ENCODE measurements at regions not wholly inside any gene's neighbourhood (a gene's known extent, or its start where the extent isn't known, plus 50 kb on each side); places are given as distances from the start of the nearest gene placed in this dataset.

DNA sequence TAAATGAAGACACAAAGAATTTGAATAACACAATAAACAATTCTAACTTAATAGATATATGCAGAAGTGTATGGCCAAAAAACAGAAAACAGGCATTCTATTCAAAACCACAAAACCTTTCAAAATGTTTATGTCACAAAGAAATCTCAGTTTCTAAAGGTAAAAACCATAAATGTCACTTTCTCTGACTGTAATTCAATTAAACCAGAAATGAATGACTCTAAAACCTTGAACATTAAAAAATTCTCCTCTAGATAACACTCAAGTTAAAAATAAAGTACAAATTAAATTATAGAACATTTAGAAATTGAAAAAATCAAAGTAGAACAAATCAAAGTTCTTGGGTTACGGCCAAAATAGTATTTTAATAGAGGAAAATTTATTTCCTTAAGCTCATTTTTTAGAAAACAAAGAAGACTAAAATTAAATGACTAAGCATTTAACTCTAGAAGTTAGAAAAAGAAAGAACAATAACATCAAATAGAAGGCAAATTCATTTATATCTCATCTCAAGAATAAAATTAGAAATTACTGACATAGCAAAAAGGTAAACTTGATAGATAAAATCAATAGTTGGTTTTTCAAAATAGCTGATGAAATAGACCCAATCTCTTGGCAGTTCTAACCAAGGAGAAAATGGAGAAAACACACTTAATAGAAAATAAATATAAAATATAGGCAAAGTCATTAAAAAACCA is 198.8 kb downstream of the TEX36 start:
- Histone ChIP-seq H3K4me3 (ENCODE audit: control insufficient read depth in 2 of 3, extremely low read depth in 1 of 3, insufficient read depth in 2 of 3, low read depth in 1 of 3, low read length in 3 of 3) (no peak overlapping the region), H4K20me1 (ENCODE audit: control insufficient read depth, extremely low read depth, insufficient read depth, low read length) (no peaks in the 10 kb centered on the region), H3K9me1 (ENCODE audit: control insufficient read depth, extremely low read depth, insufficient read depth, low read length) (no peaks in the 10 kb centered on the region), H2AFZ (ENCODE audit: control insufficient read depth, low read length) (no peak overlapping the region), H3K36me3 (ENCODE audit: control insufficient read depth in 2 of 2, extremely low read depth in 1 of 2, insufficient read depth in 2 of 2, low read length in 2 of 2) (no peaks in the 10 kb centered on the region), H3K4me1 (ENCODE audit: control insufficient read depth, extremely low read depth, insufficient read depth, low read length) (peaks cover 5% of the 10 kb centered on the region), H3K27me3 (ENCODE audit: control insufficient read depth, extremely low read depth, insufficient read depth, low read length) (peaks cover 3% of the 10 kb centered on the region), H3K4me2 (ENCODE audit: control insufficient read depth, extremely low read depth, insufficient read depth, low read depth, low read length) (no peak overlapping the region), H3K9me3 (ENCODE audit: control insufficient read depth, low read depth, low read length) (no peaks in the 10 kb centered on the region), H3K27ac (ENCODE audit: control insufficient read depth, insufficient read depth, low read length) (no peak overlapping the region), H3K9ac (ENCODE audit: control insufficient read depth, extremely low read depth, insufficient read depth, low read length) (no peak overlapping the region), H3K79me2 (ENCODE audit: control insufficient read depth, insufficient read depth, low read length) (no peaks in the 10 kb centered on the region)
- TF ChIP-seq EZH2 (IDR thresholded peaks at IDR 0.05; ENCODE audit: low read length), result no peak
- TF ChIP-seq, protein P1, sequence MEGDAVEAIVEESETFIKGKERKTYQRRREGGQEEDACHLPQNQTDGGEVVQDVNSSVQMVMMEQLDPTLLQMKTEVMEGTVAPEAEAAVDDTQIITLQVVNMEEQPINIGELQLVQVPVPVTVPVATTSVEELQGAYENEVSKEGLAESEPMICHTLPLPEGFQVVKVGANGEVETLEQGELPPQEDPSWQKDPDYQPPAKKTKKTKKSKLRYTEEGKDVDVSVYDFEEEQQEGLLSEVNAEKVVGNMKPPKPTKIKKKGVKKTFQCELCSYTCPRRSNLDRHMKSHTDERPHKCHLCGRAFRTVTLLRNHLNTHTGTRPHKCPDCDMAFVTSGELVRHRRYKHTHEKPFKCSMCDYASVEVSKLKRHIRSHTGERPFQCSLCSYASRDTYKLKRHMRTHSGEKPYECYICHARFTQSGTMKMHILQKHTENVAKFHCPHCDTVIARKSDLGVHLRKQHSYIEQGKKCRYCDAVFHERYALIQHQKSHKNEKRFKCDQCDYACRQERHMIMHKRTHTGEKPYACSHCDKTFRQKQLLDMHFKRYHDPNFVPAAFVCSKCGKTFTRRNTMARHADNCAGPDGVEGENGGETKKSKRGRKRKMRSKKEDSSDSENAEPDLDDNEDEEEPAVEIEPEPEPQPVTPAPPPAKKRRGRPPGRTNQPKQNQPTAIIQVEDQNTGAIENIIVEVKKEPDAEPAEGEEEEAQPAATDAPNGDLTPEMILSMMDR (optimal IDR thresholded peaks at IDR 0.05 in 1 of 3, IDR thresholded peaks at IDR 0.05 in 1 of 3, conservative IDR thresholded peaks at IDR 0.05 in 1 of 3; ENCODE audit: extremely low read depth in 1 of 3, insufficient read depth in 2 of 3, low read length in 3 of 3), result no peak
- DNase-seq (ENCODE audit: low read depth, low spot score) (no peak), FAIRE-seq (no peak)
- dilution Hi-C loops (cut with MboI; ENCODE audit: extremely low pct_ligation_motif_present, low sequenced_read_pairs), result no loop called here

DNA sequence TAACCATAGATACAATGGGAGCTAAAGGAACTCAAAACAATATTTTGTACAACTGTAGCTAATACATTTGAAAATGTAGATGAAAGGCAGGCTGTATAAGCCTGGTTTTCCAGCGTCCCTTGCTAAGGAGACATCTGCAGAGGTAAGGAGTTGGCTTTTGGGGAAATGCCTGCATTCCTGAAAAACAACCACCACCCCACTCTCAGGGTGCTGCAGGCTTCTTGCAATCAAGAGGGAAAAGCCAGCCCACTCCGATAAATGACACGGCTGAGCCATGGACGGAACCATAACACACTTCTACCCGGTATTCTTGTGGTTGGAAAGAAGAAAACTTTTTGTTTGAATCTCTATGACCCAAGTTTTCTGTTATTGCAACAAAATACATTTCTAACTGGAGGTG is 200.3 kb downstream of the TEX36 start:
- dilution Hi-C loops (cut with MboI; ENCODE audit: extremely low pct_ligation_motif_present, low sequenced_read_pairs), result no loop called here
- no peak for FAIRE-seq

More for the DNA sequence above, 200.3 kb downstream of the TEX36 start:
- Histone ChIP-seq H3K4me3 (ENCODE audit: control insufficient read depth in 2 of 3, extremely low read depth in 1 of 3, insufficient read depth in 2 of 3, low read depth in 1 of 3, low read length in 3 of 3) (no peak overlapping the region), H3K4me1 (ENCODE audit: control insufficient read depth, extremely low read depth, insufficient read depth, low read length) (peaks cover 11% of the 10 kb centered on the region), H3K27me3 (ENCODE audit: control insufficient read depth, extremely low read depth, insufficient read depth, low read length) (peaks cover 3% of the 10 kb centered on the region), H3K79me2 (ENCODE audit: control insufficient read depth, insufficient read depth, low read length) (no peaks in the 10 kb centered on the region), H3K9me1 (ENCODE audit: control insufficient read depth, extremely low read depth, insufficient read depth, low read length) (no peaks in the 10 kb centered on the region), H3K36me3 (ENCODE audit: control insufficient read depth in 2 of 2, extremely low read depth in 1 of 2, insufficient read depth in 2 of 2, low read length in 2 of 2) (no peaks in the 10 kb centered on the region), H3K27ac (ENCODE audit: control insufficient read depth, insufficient read depth, low read length) (no peak overlapping the region), H3K9ac (ENCODE audit: control insufficient read depth, extremely low read depth, insufficient read depth, low read length) (no peak overlapping the region), H3K4me2 (ENCODE audit: control insufficient read depth, extremely low read depth, insufficient read depth, low read depth, low read length) (no peak overlapping the region), H2AFZ (ENCODE audit: control insufficient read depth, low read length) (no peak overlapping the region), H4K20me1 (ENCODE audit: control insufficient read depth, extremely low read depth, insufficient read depth, low read length) (no peaks in the 10 kb centered on the region), H3K9me3 (ENCODE audit: control insufficient read depth, low read depth, low read length) (no peaks in the 10 kb centered on the region)
- DNase-seq (ENCODE audit: low read depth, low spot score), result no peak
- TF ChIP-seq, protein P1 (optimal IDR thresholded peaks at IDR 0.05 in 1 of 3, IDR thresholded peaks at IDR 0.05 in 1 of 3, conservative IDR thresholded peaks at IDR 0.05 in 1 of 3; ENCODE audit: extremely low read depth in 1 of 3, insufficient read depth in 2 of 3, low read length in 3 of 3), result no peak
- TF ChIP-seq EZH2 (IDR thresholded peaks at IDR 0.05; ENCODE audit: low read length), result no peak

All from keratinocyte (primary cell).